ENCODE measurements at regions not wholly inside any gene's neighbourhood (a gene's known extent, or its start where the extent isn't known, plus 50 kb on each side); places are given as distances from the start of the nearest gene placed in this dataset.

DNA sequence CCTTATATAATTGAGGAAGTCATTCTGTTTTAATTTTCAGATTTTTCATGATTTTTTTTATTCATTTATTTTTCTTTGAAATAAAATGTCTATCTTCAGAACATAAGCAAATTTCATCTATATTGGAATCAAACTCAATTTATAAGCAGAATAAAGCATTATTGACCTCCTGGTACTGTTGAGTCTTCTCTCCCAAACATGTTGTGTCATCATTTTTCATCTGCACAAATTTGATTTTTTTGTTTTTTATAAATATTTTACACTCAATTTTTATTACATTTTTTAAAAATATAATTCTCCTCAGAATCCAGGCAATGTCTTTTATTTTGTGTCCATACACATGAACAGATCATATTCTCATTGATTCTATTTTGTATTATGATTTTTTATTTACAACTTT lies 2363.9 kb downstream of the TP53TG3F start:
- POLR2A ChIA-PET: no interaction called here
- Mint-ChIP-seq H3K27me3 (no peaks in the 10 kb centered on the region), H3K4me3 (no peak overlapping the region), H3K9me3 (ENCODE audit: insufficient read depth) (peaks cover 6% of the 10 kb centered on the region), H3K4me1 (no peaks in the 10 kb centered on the region), H3K27ac (no peak overlapping the region)
- no peaks in the 10 kb centered on the region for H3K36me3 ChIP-seq (replicated peaks in 1 of 2; ENCODE audit: control extremely low read depth in 1 of 2, control insufficient read depth in 1 of 2, extremely low read depth in 1 of 2, insufficient read depth in 2 of 2, low read length in 1 of 2)
- H3K27ac ChIP-seq (ENCODE audit: low read length in 2 of 2): no peak overlapping the region
- H3K4me2 ChIP-seq (replicated peaks; ENCODE audit: low read depth, low read length, poor library complexity, severe bottlenecking): no peak overlapping the region
- ATAC-seq (ENCODE audit: low read depth): no peak
- TF ChIP-seq, protein P1, sequence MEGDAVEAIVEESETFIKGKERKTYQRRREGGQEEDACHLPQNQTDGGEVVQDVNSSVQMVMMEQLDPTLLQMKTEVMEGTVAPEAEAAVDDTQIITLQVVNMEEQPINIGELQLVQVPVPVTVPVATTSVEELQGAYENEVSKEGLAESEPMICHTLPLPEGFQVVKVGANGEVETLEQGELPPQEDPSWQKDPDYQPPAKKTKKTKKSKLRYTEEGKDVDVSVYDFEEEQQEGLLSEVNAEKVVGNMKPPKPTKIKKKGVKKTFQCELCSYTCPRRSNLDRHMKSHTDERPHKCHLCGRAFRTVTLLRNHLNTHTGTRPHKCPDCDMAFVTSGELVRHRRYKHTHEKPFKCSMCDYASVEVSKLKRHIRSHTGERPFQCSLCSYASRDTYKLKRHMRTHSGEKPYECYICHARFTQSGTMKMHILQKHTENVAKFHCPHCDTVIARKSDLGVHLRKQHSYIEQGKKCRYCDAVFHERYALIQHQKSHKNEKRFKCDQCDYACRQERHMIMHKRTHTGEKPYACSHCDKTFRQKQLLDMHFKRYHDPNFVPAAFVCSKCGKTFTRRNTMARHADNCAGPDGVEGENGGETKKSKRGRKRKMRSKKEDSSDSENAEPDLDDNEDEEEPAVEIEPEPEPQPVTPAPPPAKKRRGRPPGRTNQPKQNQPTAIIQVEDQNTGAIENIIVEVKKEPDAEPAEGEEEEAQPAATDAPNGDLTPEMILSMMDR (IDR thresholded peaks at IDR 0.05): no peak
- TF ChIP-seq EZH2 (IDR thresholded peaks at IDR 0.05; ENCODE audit: borderline replicate concordance, insufficient read depth, low read depth, low read length, poor library complexity, severe bottlenecking): no peak
- intact Hi-C loops (cut with micrococcal nuclease): no loop called here
- no peak overlapping the region for H3K4me3 ChIP-seq (ENCODE audit: control extremely low read depth in 1 of 5, extremely low read depth in 1 of 5, insufficient read depth in 1 of 5, low read depth in 2 of 5, low read length in 4 of 5)
- no peak for DNase-seq
- H3K9me3 ChIP-seq (ENCODE audit: control extremely low read depth in 1 of 3, control insufficient read depth in 2 of 3, insufficient read depth in 1 of 3, low read length in 2 of 3): peaks cover 0 to 3% (median 2%) of the 10 kb centered on the region in 3 donors
- H3K4me1 ChIP-seq (ENCODE audit: control insufficient read depth in 2 of 2, insufficient read depth in 2 of 2, low read length in 2 of 2): no peaks in the 10 kb centered on the region
- H3K79me2 ChIP-seq (ENCODE audit: control insufficient read depth, insufficient read depth, low read length): no peaks in the 10 kb centered on the region
- CTCF ChIA-PET: no interaction called here
- no peak overlapping the region for H3K9ac ChIP-seq (ENCODE audit: low read length)
- H3K27me3 ChIP-seq (replicated peaks in 1 of 4; ENCODE audit: control extremely low read depth in 1 of 4, control insufficient read depth in 3 of 4, insufficient read depth in 4 of 4, low read length in 3 of 4): no peaks in the 10 kb centered on the region
- H4K20me1 ChIP-seq (ENCODE audit: control insufficient read depth, insufficient read depth, low read length, poor library complexity, severe bottlenecking): no peaks in the 10 kb centered on the region
- no peak overlapping the region for H2AFZ ChIP-seq (ENCODE audit: insufficient read depth, low read depth, low read length, poor library complexity, severe bottlenecking)

DNA sequence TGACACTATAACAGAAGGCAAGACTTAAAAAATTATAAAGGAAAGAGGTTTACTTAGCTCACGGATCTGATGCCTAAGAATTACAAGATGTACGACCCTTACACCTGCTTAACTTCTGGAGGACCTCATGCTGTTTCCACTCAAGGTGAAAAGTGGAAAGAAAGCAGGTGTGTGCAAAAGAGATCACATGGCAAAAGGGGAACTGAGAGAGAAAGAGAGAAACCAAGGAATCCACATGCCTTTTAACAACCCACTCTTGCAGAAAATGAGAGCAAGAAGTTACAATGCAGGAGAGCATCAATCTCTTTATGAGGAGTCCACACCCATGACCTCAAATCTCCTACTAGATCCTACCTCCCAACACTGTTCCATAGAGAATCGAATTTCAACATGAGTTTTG lies 2382.2 kb downstream of the TP53TG3F start:
- H3K27ac Mint-ChIP-seq: no peak overlapping the region
- H3K4me3 Mint-ChIP-seq: no peak overlapping the region
- ATAC-seq (ENCODE audit: low read depth) (no peak), DNase-seq (no peak)
- intact Hi-C loops (cut with micrococcal nuclease): no loop called here
- no peak for TF ChIP-seq EZH2 (IDR thresholded peaks at IDR 0.05; ENCODE audit: borderline replicate concordance, insufficient read depth, low read depth, low read length, poor library complexity, severe bottlenecking)
- TF ChIP-seq, protein P1 (IDR thresholded peaks at IDR 0.05): no peak
- H3K27me3 ChIP-seq (replicated peaks in 1 of 4; ENCODE audit: control extremely low read depth in 1 of 4, control insufficient read depth in 3 of 4, insufficient read depth in 4 of 4, low read length in 3 of 4): no peaks in the 10 kb centered on the region
- no peaks in the 10 kb centered on the region for H3K4me1 Mint-ChIP-seq
- H3K27ac ChIP-seq (ENCODE audit: low read length in 2 of 2): no peak overlapping the region
- H3K27me3 Mint-ChIP-seq: no peaks in the 10 kb centered on the region
- 80% methylated on average over 1 of the region's 3 CpGs for WGBS (ENCODE audit: insufficient coverage)
- H3K4me1 ChIP-seq (ENCODE audit: control insufficient read depth in 2 of 2, insufficient read depth in 2 of 2, low read length in 2 of 2): no peaks in the 10 kb centered on the region
- H3K4me3 ChIP-seq (ENCODE audit: control extremely low read depth in 1 of 5, extremely low read depth in 1 of 5, insufficient read depth in 1 of 5, low read depth in 2 of 5, low read length in 4 of 5): no peak overlapping the region
- H3K9me3 ChIP-seq (ENCODE audit: control extremely low read depth in 1 of 3, control insufficient read depth in 2 of 3, insufficient read depth in 1 of 3, low read length in 2 of 3): peaks cover 0 to 5% (median 0%) of the 10 kb centered on the region in 3 donors
- H3K4me2 ChIP-seq (replicated peaks; ENCODE audit: low read depth, low read length, poor library complexity, severe bottlenecking): no peak overlapping the region
- H3K9ac ChIP-seq (ENCODE audit: low read length): no peak overlapping the region
- no peak overlapping the region for H2AFZ ChIP-seq (ENCODE audit: insufficient read depth, low read depth, low read length, poor library complexity, severe bottlenecking)
- H3K79me2 ChIP-seq (ENCODE audit: control insufficient read depth, insufficient read depth, low read length): no peaks in the 10 kb centered on the region
- no peaks in the 10 kb centered on the region for H4K20me1 ChIP-seq (ENCODE audit: control insufficient read depth, insufficient read depth, low read length, poor library complexity, severe bottlenecking)
- ChIA-PET POLR2A (no interaction called here), CTCF (no interaction called here)
- peaks cover 13% of the 10 kb centered on the region for H3K9me3 Mint-ChIP-seq (ENCODE audit: insufficient read depth)
- H3K36me3 ChIP-seq (replicated peaks in 1 of 2; ENCODE audit: control extremely low read depth in 1 of 2, control insufficient read depth in 1 of 2, extremely low read depth in 1 of 2, insufficient read depth in 2 of 2, low read length in 1 of 2): no peaks in the 10 kb centered on the region

Data from B cell (primary cell).